ENCODE measurements at regions not wholly inside any gene's neighbourhood (a gene's known extent, or its start where the extent isn't known, plus 50 kb on each side); places are given as distances from the start of the nearest gene placed in this dataset.

GRCh38 chr2:134110532-134110931 is 143.3 kb upstream of the MGAT5 start:
- intact Hi-C loops (cut with micrococcal nuclease): loop anchor here (10.0 kb wide), 1 partner anchor 564 kb away; no protein-coding TSS in a partner anchor

- intact Hi-C loops (cut with micrococcal nuclease): loop anchor here (1.0 to 10.0 kb wide), 7 partner anchors 90 to 1415 kb away; partner anchors contain the start of genes CCNT2, R3HDM1 and ZRANB3
Observed at GRCh38 chr2:134117676-134118075, 136.2 kb upstream of the MGAT5 start.

GRCh38 chr2:134118279-134119116 is 135.4 kb upstream of the MGAT5 start:
- intact Hi-C loops (cut with micrococcal nuclease): loop anchor here (1.0 to 10.0 kb wide), 8 partner anchors 89 to 1414 kb away; partner anchors contain the start of genes CCNT2, R3HDM1 and ZRANB3

DNA sequence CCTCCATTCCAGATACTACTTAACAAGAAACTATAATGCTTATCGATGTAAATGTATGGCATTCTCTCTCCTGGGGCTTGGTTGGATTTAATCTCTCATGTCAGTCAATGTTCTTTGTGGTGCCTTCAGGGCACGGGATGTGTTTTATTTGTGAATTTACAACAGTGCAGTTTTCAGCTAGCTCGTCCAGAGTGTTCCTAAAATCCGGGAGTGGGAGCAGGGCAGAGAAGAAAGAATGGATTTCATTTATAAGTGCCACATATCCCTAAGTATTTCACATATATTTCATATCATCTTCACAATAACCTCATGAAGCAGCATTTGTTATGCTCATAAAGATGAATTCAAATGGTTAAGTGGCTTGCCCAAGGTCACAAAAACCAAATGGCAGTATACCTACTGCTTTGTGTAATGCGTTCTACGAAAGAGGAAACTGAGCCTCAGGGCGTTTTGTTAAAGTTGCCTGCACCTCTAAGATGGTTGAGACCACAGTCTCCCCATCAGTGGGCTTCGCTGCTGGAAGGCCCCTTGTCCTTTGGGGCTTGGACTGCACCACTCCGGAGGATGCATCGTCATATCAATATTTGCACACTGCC is 134.7 kb upstream of the MGAT5 start:
- intact Hi-C loops (cut with micrococcal nuclease): loop anchor here (1.0 to 10.0 kb wide), 6 partner anchors 88 to 1413 kb away; partner anchors contain the start of genes CCNT2, R3HDM1 and ZRANB3

DNA sequence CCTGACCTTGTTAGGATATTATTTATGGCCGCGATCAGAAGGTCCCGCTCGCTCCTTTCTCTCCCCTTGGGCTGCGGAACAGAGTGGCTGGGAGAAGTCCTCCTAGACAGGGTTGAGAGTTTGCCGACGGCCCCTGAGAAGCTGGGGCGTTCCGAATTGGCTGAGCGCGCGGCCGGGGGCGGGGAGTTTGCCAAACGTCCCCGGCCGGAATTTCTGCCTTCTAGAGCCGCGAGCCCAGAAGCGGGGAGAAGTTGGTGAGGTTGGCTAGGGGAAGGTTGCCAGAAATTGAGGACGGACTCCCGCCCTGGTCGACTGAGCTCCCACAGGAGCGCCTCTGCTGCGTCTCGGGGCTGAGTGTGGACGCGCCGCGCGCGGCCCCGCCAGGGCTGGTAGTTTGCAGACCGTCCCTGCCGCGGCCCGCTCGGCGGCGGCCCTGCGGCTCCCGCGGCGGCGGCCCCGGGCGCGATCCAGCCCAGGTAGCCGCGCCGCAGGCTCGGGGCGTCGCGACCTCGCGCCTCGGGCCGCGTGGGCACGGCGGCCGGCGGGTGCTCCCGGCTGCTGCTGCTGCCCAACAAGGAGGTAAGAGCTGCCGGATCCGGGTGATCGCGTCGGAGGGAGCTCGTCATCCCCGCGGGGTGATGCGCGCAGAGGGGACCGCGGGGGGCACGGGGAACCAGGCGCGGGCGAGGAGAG is 134.0 kb upstream of the MGAT5 start:
- intact Hi-C loops (cut with micrococcal nuclease): loop anchor here (1.0 to 10.0 kb wide), 6 partner anchors 87 to 1412 kb away; partner anchors contain the start of genes CCNT2, R3HDM1 and ZRANB3

DNA sequence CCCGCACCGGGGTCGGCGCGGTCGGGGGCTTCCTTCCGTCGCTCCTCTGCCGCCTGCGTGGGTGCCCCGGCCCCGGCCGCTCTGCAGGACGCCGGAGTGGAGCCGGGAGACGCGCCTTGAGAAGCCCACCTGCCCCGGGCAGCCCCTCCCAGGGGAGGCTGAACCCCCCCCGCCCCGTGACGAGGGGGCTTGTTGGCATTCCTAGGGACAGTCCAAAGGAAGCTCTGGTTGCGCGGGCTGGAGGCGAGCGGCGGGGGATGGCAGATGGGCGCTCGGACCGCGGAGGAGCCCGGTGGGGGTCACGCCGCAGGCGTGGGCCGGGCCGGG is 133.5 kb upstream of the MGAT5 start:
- intact Hi-C loops (cut with micrococcal nuclease): no loop called here

GRCh38 chr2:134120733-134121630 is 132.9 kb upstream of the MGAT5 start:
- intact Hi-C loops (cut with micrococcal nuclease): no loop called here

DNA sequence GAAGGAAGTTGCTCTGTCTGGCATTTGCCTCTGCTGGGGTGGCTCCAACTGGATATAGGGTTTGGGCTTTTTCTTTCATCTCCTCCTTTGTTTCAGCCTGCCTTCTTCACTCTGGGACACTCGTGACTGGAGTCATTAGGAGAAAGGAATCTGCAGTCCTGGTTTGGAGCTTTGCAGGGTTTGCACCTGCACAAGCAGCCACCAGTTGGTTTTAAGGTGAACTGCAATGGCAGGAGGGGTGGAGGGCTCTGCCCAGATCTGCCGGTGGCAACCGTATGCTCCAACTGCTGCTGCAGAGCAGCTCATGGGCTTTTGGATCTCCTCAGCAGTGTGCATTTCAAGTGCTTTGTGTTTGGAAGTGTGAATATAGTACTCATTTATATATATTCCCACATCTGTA is 131.3 kb upstream of the MGAT5 start:
- intact Hi-C loops (cut with micrococcal nuclease): no loop called here

DNA sequence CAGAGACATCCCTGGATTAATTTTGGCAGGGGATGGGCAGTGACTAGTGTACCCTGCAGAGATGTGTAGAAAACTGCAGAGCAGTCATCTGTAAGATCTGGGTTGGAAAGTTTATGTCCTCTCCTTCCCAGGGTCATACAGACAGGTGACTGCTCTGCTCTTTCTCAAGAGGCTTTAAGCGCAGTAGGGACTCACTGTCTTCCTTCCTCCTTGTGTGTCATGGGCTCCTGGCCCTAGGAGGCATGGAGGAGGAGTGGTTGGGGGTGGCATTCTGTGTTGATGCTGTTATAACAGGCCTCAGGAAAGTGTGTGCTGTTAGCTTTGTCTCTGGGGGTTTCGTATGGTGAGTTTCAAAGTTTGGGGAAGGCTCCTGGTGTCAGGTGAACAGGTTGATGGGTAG is 130.5 kb upstream of the MGAT5 start:
- intact Hi-C loops (cut with micrococcal nuclease): no loop called here

DNA sequence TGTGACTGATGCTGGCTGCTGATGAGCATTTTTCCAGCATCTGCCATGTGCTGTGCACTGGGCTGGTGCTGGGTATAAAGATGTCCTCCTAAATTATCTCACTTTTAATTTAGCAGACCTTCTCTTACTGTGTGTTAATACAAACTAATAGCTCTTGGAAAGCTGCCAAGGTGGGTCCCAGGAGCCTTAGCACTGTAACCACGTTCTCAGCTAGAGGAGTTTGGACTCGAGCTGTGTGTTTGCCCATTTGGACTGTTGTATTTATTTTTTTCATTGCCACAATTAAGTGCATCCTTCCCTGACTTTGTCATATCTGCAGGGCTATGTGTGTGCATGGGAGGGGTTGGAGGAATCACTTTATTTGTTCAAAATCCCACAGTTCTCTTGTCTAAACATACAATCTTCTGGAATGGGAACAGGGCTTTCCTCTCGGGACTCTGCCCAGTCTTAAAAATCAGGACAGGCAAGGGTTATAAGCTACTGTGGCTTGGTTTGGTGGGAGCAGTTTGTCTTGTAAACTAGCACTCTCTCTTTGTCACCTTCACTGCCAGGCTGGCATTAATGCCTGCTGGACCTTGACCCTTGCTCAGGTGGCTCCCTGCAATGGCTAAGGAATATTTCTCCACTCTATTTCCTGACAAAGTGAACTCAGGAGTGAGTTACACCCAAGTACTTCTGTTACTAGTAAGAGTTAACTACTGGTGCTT is 129.7 kb upstream of the MGAT5 start:
- intact Hi-C loops (cut with micrococcal nuclease): no loop called here

- intact Hi-C loops (cut with micrococcal nuclease): no loop called here
Observed at GRCh38 chr2:134127496-134127895, 126.4 kb upstream of the MGAT5 start.

DNA sequence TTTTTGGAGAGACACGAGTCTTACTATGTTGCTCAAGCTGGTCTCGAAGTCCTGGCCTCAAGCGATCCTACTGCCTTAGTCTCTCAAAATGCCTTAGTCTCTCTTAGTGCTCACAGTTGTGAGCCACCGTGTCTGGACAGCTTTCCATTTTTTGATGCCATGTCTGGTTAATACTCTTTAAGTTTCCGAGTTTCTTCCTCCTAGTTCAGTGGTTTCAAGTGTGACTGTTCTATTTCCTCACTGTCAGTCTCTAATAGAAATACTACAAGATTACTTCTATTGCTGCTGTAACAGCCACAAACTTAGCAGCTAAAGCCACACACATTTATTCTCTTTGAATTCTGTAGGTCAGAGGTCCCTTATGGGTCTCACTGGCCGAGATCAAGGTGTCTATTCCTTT is 125.1 kb upstream of the MGAT5 start:
- intact Hi-C loops (cut with micrococcal nuclease): no loop called here

DNA sequence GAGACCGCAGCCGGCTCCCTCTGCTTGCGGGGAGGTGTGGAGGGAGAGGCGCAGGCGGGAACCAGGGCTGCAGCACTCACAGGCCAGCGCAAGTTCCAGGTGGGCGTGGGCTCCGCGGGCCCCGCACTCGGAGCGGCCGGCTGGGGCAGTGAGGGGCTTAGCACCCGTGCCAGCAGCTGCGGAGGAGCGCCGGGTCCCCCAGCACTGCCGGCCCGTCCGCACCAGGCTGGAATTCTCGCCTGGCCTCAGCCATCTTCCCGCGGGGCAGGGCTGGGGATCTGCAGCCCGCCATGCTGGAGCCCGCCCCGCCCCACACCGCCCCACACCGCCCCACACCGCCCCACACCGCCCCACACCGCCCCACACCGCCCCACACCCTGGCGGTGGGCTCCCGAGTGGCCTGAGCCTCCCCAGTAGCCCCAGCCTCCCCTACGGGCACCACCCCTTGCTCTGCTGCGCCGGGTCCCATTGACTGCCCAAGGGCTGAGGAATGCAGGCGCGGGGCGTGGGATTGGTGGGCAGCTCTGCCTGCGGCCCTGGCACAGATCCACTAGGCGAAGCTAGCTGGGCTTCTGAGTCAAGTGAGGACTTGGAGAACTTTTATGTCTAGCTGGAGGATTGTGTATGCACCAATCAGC is 123.9 kb upstream of the MGAT5 start:
- intact Hi-C loops (cut with micrococcal nuclease): no loop called here

DNA sequence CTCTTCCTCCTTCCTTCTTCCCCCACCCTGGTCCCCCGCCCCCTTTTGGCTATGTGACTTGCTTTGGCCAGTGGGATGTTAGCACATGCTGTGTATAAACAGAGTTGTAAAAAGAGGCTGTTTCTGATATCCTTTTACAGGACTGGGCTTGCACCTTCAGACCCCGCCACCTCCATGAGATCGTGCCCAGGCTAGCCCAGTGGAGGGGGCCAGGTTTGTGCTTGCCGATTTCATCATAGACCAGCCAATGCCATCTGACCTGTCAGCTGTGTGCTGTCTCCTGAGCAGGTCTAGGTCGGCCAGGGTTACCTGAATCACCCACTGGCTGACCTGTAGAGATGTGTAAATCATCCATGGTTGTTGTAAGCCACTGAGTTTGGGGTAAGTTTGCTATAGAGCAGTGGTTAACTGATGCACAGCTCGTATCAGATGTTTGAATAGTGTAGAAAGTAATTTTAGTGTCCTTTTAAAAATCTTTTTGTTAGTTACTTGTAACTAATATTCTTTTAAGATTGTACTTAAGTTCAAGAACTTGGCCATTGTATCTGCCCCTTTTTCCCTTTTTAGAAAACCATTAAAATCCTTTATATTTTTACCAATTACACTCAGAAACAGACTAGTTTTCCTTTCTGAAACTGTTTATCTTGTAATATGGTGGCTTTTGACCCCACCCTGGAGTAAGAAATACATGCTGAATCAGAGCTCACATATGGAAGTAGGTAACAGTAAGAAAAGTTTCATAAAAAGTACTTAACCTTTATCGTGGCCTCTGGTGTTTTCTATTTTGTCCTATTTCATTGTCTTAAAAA is 122.0 kb upstream of the MGAT5 start:
- intact Hi-C loops (cut with micrococcal nuclease): no loop called here

DNA sequence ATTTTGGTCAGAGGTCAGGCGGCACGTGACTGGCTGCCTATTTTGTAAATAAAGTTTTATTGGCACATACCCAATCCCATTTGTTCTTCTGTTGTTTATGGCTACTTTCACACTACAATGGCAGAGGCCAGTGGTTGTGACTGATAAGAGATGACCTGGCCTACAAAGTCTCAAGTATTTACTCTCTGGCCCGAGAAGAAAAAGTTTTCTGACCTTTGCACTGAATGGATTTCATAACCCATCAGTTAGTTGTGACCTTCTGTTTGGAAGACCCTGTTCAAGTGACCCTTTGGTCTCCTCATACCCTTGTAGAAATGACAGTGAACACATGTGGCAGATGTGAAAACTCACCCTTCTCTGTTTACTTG is 121.4 kb upstream of the MGAT5 start:
- intact Hi-C loops (cut with micrococcal nuclease): no loop called here

DNA sequence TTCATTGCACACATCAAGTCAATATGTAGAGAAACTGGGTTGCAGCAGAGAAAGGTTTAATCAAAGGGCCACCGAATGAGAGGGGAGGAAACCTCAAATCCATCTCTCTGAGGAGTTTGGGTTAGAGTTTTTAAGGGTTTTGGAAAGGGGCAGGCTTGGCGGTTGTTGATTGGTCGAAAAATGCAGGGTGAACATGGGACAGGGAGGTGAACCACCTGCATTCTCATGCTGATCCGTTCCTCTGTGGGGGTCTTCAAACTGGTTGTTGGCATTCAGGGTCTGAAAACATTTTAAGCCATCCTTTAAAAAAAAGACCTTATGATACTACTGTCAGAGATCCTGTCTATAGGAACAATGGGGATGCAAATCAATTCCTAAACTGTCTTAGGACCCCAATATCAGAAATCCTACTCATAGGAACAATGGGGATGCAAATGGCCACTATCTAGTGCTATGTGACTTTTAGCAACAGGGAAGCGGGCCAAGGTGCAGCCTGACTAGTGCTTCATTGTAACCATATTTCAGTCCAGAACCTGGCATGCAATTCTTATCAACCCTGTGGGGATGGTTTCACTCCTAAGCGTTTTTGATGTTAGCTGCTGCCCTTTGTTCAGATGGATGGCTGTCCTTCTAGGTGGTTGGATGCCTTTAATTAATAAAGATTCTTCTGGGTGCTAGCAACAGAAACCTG is 120.1 kb upstream of the MGAT5 start:
- intact Hi-C loops (cut with micrococcal nuclease): no loop called here

- intact Hi-C loops (cut with micrococcal nuclease): no loop called here
Observed at GRCh38 chr2:134134313-134134706, 119.6 kb upstream of the MGAT5 start.

GRCh38 chr2:134134827-134135226 is 119.0 kb upstream of the MGAT5 start:
- intact Hi-C loops (cut with micrococcal nuclease): no loop called here

- intact Hi-C loops (cut with micrococcal nuclease): no loop called here
Observed at GRCh38 chr2:134135793-134136192, 118.1 kb upstream of the MGAT5 start.
